NCI-H460 (cell line): ENCODE measurements at regions not wholly inside any gene's neighbourhood (a gene's known extent, or its start where the extent isn't known, plus 50 kb on each side); places are given as distances from the start of the nearest gene placed in this dataset.

ENCODE experiments used
- DNase-seq: peaks from one replicate; pipeline ENCODE4 v3.0.0-alpha.2; 2016; ENCODE audit warnings: low read depth; ENCODE audit errors: extremely low read depth
- small RNA-seq, 2 experiments: library from RNA; depleted of rRNA; stranded (forward); fragments of <200 nt; gene quantifications; one replicate each; pipeline ENCODE3, GENCODE V24; 2014

DNA sequence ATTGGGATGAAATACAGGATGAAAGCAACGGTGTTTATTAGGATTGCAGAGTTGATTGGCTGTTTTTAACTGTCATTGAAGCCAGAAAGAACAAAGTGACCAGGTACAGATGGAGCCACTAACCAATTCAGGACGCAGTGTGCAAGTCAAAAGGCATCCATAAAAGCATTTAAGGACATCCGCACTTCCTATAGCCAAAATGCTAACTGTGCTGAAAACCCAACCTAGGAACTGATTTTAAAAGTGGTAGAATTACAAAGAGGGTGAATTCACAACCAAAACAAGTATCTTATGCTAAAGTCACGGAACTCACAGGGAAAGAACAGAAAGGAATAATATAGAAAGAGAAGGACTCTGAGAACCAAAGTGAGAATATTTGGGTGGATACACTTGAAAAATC lies 63.1 kb upstream of the FOXG1 start:
- DNase-seq: no peak

GRCh38 chr14:28704153-28704552 lies 62.4 kb upstream of the FOXG1 start:
- DNase-seq: no peak

DNA sequence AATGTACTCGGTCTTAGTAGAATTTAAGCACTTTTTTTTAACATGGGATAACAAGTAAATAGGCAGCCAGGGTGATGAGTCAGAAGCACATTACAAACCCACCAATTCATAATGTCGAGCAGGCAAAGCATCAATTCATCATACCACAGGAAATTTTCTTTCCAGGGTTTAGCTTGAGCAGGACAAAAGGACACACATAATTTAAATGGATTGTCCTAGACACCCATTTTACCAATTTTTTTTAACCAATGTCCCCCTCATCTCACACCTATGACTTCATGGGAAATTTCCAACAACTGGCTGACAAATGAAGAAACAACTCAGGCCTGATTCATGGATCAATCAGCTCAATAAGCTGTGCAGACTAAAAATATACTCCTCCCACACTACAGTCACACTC lies 58.8 kb upstream of the FOXG1 start:
- no peak for DNase-seq

GRCh38 chr14:28709571-28710305 lies 56.8 kb upstream of the FOXG1 start:
- no peak for DNase-seq

Small RNA genes lying in the stretch of these regions (small RNA-seq; reads per million reads assigned to genes)
- gene EIF4A1P12 (0 reads per million in 2 experiments), gene MIR3171 (0 to 0.12 reads per million in 2 experiments), gene MIR4307 (0 reads per million in 2 experiments)
